Activated CD8-positive, alpha-beta memory T cell treated with anti-CD3 and anti-CD28 coated beads, Interleukin-2, amount 50 U/mL, for 4 hours (primary cell): ENCODE measurements at regions not wholly inside any gene's neighbourhood (a gene's known extent, or its start where the extent isn't known, plus 50 kb on each side); places are given as distances from the start of the nearest gene placed in this dataset.
"Not testable (repeated sequence)": the region's sequence is repeated elsewhere in the genome, so short reads cannot be mapped to it uniquely, and the experiment has no call there.

Experiments used
- DNase-seq: peaks from one replicate; pipeline ENCODE4 v3.0.0-alpha.2; 2020

- DNase-seq = not testable (repeated sequence)
Observed at GRCh38 chr2:111514138-111514537, 369.9 kb downstream of the ANAPC1 start.

GRCh38 chr2:111517050-111517720, 366.8 kb downstream of the ANAPC1 start:
- not testable (repeated sequence) for DNase-seq

- DNase-seq = not testable (repeated sequence)
Observed at GRCh38 chr2:111517721-111518053, 366.3 kb downstream of the ANAPC1 start.

GRCh38 chr2:111519071-111519470, 364.9 kb downstream of the ANAPC1 start:
- DNase-seq = no peak

GRCh38 chr2:111522231-111522768, 361.7 kb downstream of the ANAPC1 start:
- DNase-seq = no peak

- no peak for DNase-seq
Observed at GRCh38 chr2:111523009-111523408, 361.0 kb downstream of the ANAPC1 start.

- not testable (repeated sequence) for DNase-seq
Observed at GRCh38 chr2:111525026-111525425, 359.0 kb downstream of the ANAPC1 start.

GRCh38 chr2:111526041-111526639, 357.9 kb downstream of the ANAPC1 start:
- not testable (repeated sequence) for DNase-seq

GRCh38 chr2:111527707-111528400, 356.1 kb downstream of the ANAPC1 start:
- not testable (repeated sequence) for DNase-seq

- not testable (repeated sequence) for DNase-seq
Observed at GRCh38 chr2:111529022-111529421, 355.0 kb downstream of the ANAPC1 start.

- not testable (repeated sequence) for DNase-seq
Observed at GRCh38 chr2:111530239-111530965, 353.6 kb downstream of the ANAPC1 start.

GRCh38 chr2:111532682-111533556, 351.1 kb downstream of the ANAPC1 start:
- not testable (repeated sequence) for DNase-seq

GRCh38 chr2:111533557-111534247, 350.3 kb downstream of the ANAPC1 start:
- DNase-seq = not testable (repeated sequence)

- no peak for DNase-seq
Observed at GRCh38 chr2:111534910-111535352, 349.1 kb downstream of the ANAPC1 start.

- DNase-seq = no peak
Observed at GRCh38 chr2:111535404-111535803, 348.6 kb downstream of the ANAPC1 start.

- DNase-seq = no peak
Observed at GRCh38 chr2:111537078-111537655, 346.8 kb downstream of the ANAPC1 start.

- DNase-seq = not testable (repeated sequence)
Observed at GRCh38 chr2:111539991-111540390, 344.0 kb downstream of the ANAPC1 start.

GRCh38 chr2:111542120-111542774, 341.7 kb downstream of the ANAPC1 start:
- DNase-seq = not testable (repeated sequence)

- not testable (repeated sequence) for DNase-seq
Observed at GRCh38 chr2:111544006-111544405, 340.0 kb downstream of the ANAPC1 start.

GRCh38 chr2:111545723-111546431, 338.1 kb downstream of the ANAPC1 start:
- DNase-seq = not testable (repeated sequence)
